Renal pelvis (tissue), 1 donor: ENCODE measurements at regions not wholly inside any gene's neighbourhood (a gene's known extent, or its start where the extent isn't known, plus 50 kb on each side); places are given as distances from the start of the nearest gene placed in this dataset.

Experiments used
- DNase-seq: peaks from one replicate; pipeline ENCODE4 v3.0.0-alpha.2; 2013

- no peak for DNase-seq
Measured at GRCh38 chr4:108527723-108528122, 92.7 kb upstream of the RPL34 start.

- no peak for DNase-seq
Measured at GRCh38 chr4:108520807-108521206, 99.6 kb upstream of the RPL34 start.

GRCh38 chr4:108519911-108520601 lies 100.3 kb upstream of the RPL34 start:
- no peak for DNase-seq

GRCh38 chr4:108519208-108519833 lies 101.1 kb upstream of the RPL34 start:
- DNase-seq: no peak

- DNase-seq: peak; percentile 72
Measured at GRCh38 chr4:108512615-108513505, 107.5 kb upstream of the RPL34 start.

GRCh38 chr4:108511618-108512017 lies 108.8 kb upstream of the RPL34 start:
- no peak for DNase-seq

GRCh38 chr4:108502356-108502755 lies 118.0 kb upstream of the RPL34 start:
- DNase-seq: no peak

- no peak for DNase-seq
Measured at GRCh38 chr4:108498925-108499324, 121.5 kb upstream of the RPL34 start.

- no peak for DNase-seq
Measured at GRCh38 chr4:108493596-108493931, 126.8 kb upstream of the RPL34 start.

- no peak for DNase-seq
Measured at GRCh38 chr4:108492816-108493595, 127.4 kb upstream of the RPL34 start.

GRCh38 chr4:108488865-108489264 lies 131.5 kb upstream of the RPL34 start:
- DNase-seq: no peak

- DNase-seq: no peak
Measured at GRCh38 chr4:108486046-108486445, 134.3 kb upstream of the RPL34 start.

GRCh38 chr4:108484187-108484586 lies 136.2 kb upstream of the RPL34 start:
- DNase-seq: no peak

- DNase-seq: no peak
Measured at GRCh38 chr4:108483650-108484049, 136.7 kb upstream of the RPL34 start.

- DNase-seq: no peak
Measured at GRCh38 chr4:108483079-108483478, 137.3 kb upstream of the RPL34 start.

- DNase-seq: no peak
Measured at GRCh38 chr4:108480881-108481280, 139.5 kb upstream of the RPL34 start.

GRCh38 chr4:108477527-108478108 lies 142.8 kb upstream of the RPL34 start:
- DNase-seq: no peak

- DNase-seq: no peak
Measured at GRCh38 chr4:108473163-108473720, 147.1 kb upstream of the RPL34 start.

GRCh38 chr4:108466936-108467902 lies 153.2 kb upstream of the RPL34 start:
- no peak for DNase-seq

GRCh38 chr4:108465886-108466500 lies 154.4 kb upstream of the RPL34 start:
- no peak for DNase-seq
